ENCODE measurements at regions not wholly inside any gene's neighbourhood (a gene's known extent, or its start where the extent isn't known, plus 50 kb on each side); places are given as distances from the start of the nearest gene placed in this dataset.

DNA sequence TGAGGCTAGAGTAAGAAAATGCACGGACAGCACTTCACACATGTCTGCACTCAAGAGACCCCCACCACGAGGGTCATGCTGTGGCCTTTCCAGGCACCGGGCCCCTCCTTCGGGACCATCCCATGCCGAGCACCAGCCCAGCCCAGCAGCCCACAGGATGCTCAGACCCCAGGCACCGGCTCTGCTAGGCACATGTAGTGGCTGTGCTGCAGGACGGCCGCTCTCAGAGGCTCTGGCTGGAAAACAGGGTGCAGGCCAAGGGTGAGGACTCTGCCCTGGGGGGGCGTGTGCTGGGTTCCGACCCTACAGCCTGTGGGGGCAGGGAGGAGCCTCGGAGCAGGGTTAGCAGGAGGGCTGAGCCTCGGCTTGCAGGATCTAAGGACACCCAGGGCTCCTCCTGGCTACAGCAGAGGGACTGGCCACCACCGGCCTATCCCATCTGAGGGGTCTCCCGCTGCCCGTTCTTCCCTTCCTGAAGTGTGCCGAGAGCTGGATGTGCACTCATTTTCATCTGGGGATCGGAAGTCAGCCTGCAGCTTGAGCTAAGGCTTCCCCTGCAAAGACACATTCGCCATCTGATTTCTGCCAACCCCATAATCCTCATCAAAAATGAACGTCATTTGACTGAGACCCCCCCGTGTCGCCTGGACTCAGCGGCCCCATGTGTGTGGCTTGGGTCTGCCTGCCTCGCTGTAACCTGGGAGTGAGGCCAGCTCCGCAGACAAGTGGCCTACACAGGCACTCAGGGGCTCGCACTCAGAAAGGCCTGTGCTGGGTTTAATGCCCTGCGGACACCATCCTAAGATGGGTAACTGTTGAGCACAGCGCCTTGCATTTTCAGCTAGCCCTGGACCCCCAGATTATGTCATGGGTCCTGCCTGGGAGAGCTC is 293.1 kb upstream of the FOXF1 start:
- peaks cover 6% of the 10 kb centered on the region for H3K27me3 ChIP-seq (ENCODE audit: insufficient read depth, low read length)
- no peak overlapping the region for H3K4me3 ChIP-seq (ENCODE audit: insufficient read depth, low read depth, low read length)
- H3K4me2 ChIP-seq (ENCODE audit: low read length): no peak overlapping the region
- no peak overlapping the region for H3K27ac ChIP-seq (ENCODE audit: low read depth, low read length)
- TF ChIP-seq, protein P1, sequence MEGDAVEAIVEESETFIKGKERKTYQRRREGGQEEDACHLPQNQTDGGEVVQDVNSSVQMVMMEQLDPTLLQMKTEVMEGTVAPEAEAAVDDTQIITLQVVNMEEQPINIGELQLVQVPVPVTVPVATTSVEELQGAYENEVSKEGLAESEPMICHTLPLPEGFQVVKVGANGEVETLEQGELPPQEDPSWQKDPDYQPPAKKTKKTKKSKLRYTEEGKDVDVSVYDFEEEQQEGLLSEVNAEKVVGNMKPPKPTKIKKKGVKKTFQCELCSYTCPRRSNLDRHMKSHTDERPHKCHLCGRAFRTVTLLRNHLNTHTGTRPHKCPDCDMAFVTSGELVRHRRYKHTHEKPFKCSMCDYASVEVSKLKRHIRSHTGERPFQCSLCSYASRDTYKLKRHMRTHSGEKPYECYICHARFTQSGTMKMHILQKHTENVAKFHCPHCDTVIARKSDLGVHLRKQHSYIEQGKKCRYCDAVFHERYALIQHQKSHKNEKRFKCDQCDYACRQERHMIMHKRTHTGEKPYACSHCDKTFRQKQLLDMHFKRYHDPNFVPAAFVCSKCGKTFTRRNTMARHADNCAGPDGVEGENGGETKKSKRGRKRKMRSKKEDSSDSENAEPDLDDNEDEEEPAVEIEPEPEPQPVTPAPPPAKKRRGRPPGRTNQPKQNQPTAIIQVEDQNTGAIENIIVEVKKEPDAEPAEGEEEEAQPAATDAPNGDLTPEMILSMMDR (IDR thresholded peaks at IDR 0.05; ENCODE audit: insufficient read depth, low read depth, low read length): no peak
- no peak for TF ChIP-seq EZH2 (IDR thresholded peaks at IDR 0.05; ENCODE audit: insufficient read depth, low read length)
- no peak overlapping the region for H3K4me3 Mint-ChIP-seq (ENCODE audit: unreplicated experiment)
- no peaks in the 10 kb centered on the region for H3K36me3 Mint-ChIP-seq (ENCODE audit: low read depth, unreplicated experiment)
- H3K9ac ChIP-seq (ENCODE audit: low read length): no peak overlapping the region
- H3K9me3 Mint-ChIP-seq (ENCODE audit: unreplicated experiment): peaks cover 9% of the 10 kb centered on the region
- FAIRE-seq: no peak
- H2AFZ ChIP-seq (ENCODE audit: low read depth, low read length): no peak overlapping the region
- no peaks in the 10 kb centered on the region for H3K36me3 ChIP-seq (ENCODE audit: insufficient read depth, low read length)
- DNase-seq (ENCODE audit: low read depth): no peak
- H3K9me3 ChIP-seq (ENCODE audit: insufficient read depth, low read depth, low read length): no peaks in the 10 kb centered on the region
- peaks cover 5% of the 10 kb centered on the region for H3K4me1 Mint-ChIP-seq (ENCODE audit: low read depth, unreplicated experiment)
- peaks cover 3% of the 10 kb centered on the region for H3K4me1 ChIP-seq (ENCODE audit: insufficient read depth, low read length)
- no peaks in the 10 kb centered on the region for H4K20me1 ChIP-seq (ENCODE audit: insufficient read depth, low read length)
- H3K27ac Mint-ChIP-seq (ENCODE audit: unreplicated experiment): no peak overlapping the region
- no peaks in the 10 kb centered on the region for H3K79me2 ChIP-seq (ENCODE audit: insufficient read depth, low read length)
- peaks cover 61% of the 10 kb centered on the region for H3K27me3 Mint-ChIP-seq (ENCODE audit: low read depth, unreplicated experiment)

DNA sequence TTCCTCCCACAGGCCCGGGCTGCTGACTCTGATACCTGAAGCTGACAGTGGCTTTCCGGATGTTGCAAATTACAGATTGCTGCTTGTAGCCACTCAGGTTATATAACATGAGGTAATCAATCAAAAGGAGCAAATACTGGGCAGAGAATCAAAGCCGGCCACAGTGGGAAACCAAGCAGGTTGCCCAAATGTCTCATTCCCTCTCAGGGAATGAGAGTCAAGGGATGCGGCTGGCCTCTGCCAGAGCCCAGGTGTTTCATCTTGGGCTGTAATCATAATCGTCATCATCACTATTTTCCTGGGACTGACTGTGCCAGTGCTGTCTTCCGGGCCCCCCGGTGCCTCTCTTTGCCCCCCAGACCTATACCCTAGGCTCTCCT is 292.4 kb upstream of the FOXF1 start:
- peaks cover 6% of the 10 kb centered on the region for H3K27me3 ChIP-seq (ENCODE audit: insufficient read depth, low read length)
- H3K79me2 ChIP-seq (ENCODE audit: insufficient read depth, low read length): no peaks in the 10 kb centered on the region
- Mint-ChIP-seq H3K27ac (ENCODE audit: unreplicated experiment) (no peak overlapping the region), H3K36me3 (ENCODE audit: low read depth, unreplicated experiment) (no peaks in the 10 kb centered on the region), H3K9me3 (ENCODE audit: unreplicated experiment) (peaks cover 4% of the 10 kb centered on the region), H3K4me3 (ENCODE audit: unreplicated experiment) (no peak overlapping the region), H3K4me1 (ENCODE audit: low read depth, unreplicated experiment) (peaks cover 5% of the 10 kb centered on the region), H3K27me3 (ENCODE audit: low read depth, unreplicated experiment) (peaks cover 65% of the 10 kb centered on the region)
- H3K9me3 ChIP-seq (ENCODE audit: insufficient read depth, low read depth, low read length): no peaks in the 10 kb centered on the region
- no peak overlapping the region for H2AFZ ChIP-seq (ENCODE audit: low read depth, low read length)
- no peak overlapping the region for H3K27ac ChIP-seq (ENCODE audit: low read depth, low read length)
- DNase-seq (ENCODE audit: low read depth): no peak
- H3K4me3 ChIP-seq (ENCODE audit: insufficient read depth, low read depth, low read length): no peak overlapping the region
- H3K4me1 ChIP-seq (ENCODE audit: insufficient read depth, low read length): peaks cover 9% of the 10 kb centered on the region
- FAIRE-seq: no peak
- no peak overlapping the region for H3K9ac ChIP-seq (ENCODE audit: low read length)
- H3K4me2 ChIP-seq (ENCODE audit: low read length): no peak overlapping the region
- no peaks in the 10 kb centered on the region for H4K20me1 ChIP-seq (ENCODE audit: insufficient read depth, low read length)
- no peak for TF ChIP-seq EZH2 (IDR thresholded peaks at IDR 0.05; ENCODE audit: insufficient read depth, low read length)
- TF ChIP-seq, protein P1 (IDR thresholded peaks at IDR 0.05; ENCODE audit: insufficient read depth, low read depth, low read length): no peak
- no peaks in the 10 kb centered on the region for H3K36me3 ChIP-seq (ENCODE audit: insufficient read depth, low read length)

Data from astrocyte (in vitro differentiated cells and primary cell).